B cell (primary cell): ENCODE measurements at regions not wholly inside any gene's neighbourhood (a gene's known extent, or its start where the extent isn't known, plus 50 kb on each side); places are given as distances from the start of the nearest gene placed in this dataset.
"Not testable (repeated sequence)": the region's sequence is repeated elsewhere in the genome, so short reads cannot be mapped to it uniquely, and the experiment has no call there.

Experiments
- ATAC-seq: fragments of 200-7000 bp; cut with Tn5 transposase; one replicate; pipeline ENCODE4 v1.10.0; 2021; ENCODE audit warnings: low read depth, mild to moderate bottlenecking, moderate number of reproducible peaks, moderate library complexity
- CTCF ChIA-PET: fragments of 350-600 bp; sonication (Branson Sonifier 250); formaldehyde crosslinking; loops from one replicate; lab custom pipeline; 2021; ENCODE audit warnings: antibody characterized with exemption, inconsistent platforms; lab: Charles Lee
- POLR2A ChIA-PET: fragments of 350-600 bp; sonication (Branson Sonifier 250); formaldehyde crosslinking; loops from one replicate; lab custom pipeline; 2021; ENCODE audit warnings: antibody characterized with exemption; lab: Charles Lee
- DNase-seq: peaks from one replicate; pipeline ENCODE4 v3.0.0; 2013
- H2AFZ ChIP-seq: 2 replicates; pipeline ENCODE4 v1.6.1; 2012; ENCODE audit warnings: mild to moderate bottlenecking, low read depth, low read length; ENCODE audit not compliant: insufficient read depth, poor library complexity, severe bottlenecking
- H3K27ac ChIP-seq, 2 donors: 1 replicate in 1 of 2; 2 replicates in 1 of 2; pipeline ENCODE4 v1.5.1; 2012 to 2013; ENCODE audit warnings: low read length in 2 of 2, mild to moderate bottlenecking in 2 of 2, moderate library complexity in 1 of 2
- H3K27me3 ChIP-seq, 4 experiments: fragments of 200-600 bp in 1 of 4; sonication (generic) in 1 of 4; replicated peaks in 1 of 4; 1 replicate in 2 of 4; 2 replicates in 2 of 4; pipeline versions ENCODE4 v1.6.1 to v1.7.0; 2013 to 2016; ENCODE audit warnings: low read length in 3 of 4, mild to moderate bottlenecking in 2 of 4, mixed read lengths in 1 of 4, moderate library complexity in 1 of 4; ENCODE audit not compliant: insufficient read depth in 4 of 4, control insufficient read depth in 3 of 4; ENCODE audit errors: control extremely low read depth in 1 of 4
- H3K36me3 ChIP-seq, 2 experiments: replicated peaks in 1 of 2; 1 replicate in 1 of 2; 2 replicates in 1 of 2; pipeline versions ENCODE4 v1.6.1 to v1.7.1; 2013; ENCODE audit warnings: low read length in 1 of 2; ENCODE audit not compliant: insufficient read depth in 2 of 2, control insufficient read depth in 1 of 2; ENCODE audit errors: control extremely low read depth in 1 of 2, extremely low read depth in 1 of 2
- H3K4me1 ChIP-seq, 2 donors: fragments of 200-600 bp in 1 of 2; sonication (generic) in 1 of 2; 1 replicate in 1 of 2; 2 replicates in 1 of 2; pipeline versions ENCODE4 v1.5.1 to v1.6.1; 2013 to 2017; ENCODE audit warnings: low read length in 2 of 2; ENCODE audit not compliant: control insufficient read depth in 2 of 2, insufficient read depth in 2 of 2
- H3K4me2 ChIP-seq: replicated peaks from 2 replicates; pipeline ENCODE3; 2012; ENCODE audit warnings: mild to moderate bottlenecking, low read depth, low read length; ENCODE audit not compliant: poor library complexity, severe bottlenecking
- H3K4me3 ChIP-seq, 5 experiments: fragments of 200-600 bp in 1 of 5; sonication (generic) in 1 of 5; 1 replicate in 3 of 5; 2 replicates in 2 of 5; pipeline versions ENCODE4 v1.5.1 to v1.7.0; 2011 to 2016; ENCODE audit warnings: low read length in 4 of 5, mild to moderate bottlenecking in 4 of 5, low read depth in 2 of 5, control low read depth in 1 of 5, moderate library complexity in 1 of 5; ENCODE audit not compliant: insufficient read depth in 1 of 5; ENCODE audit errors: control extremely low read depth in 1 of 5, extremely low read depth in 1 of 5
- H3K79me2 ChIP-seq: fragments of 200-600 bp; sonication (generic); one replicate; pipeline ENCODE4 v1.6.0; 2016; ENCODE audit warnings: low read length; ENCODE audit not compliant: control insufficient read depth, insufficient read depth
- H3K9ac ChIP-seq: fragments of 200-600 bp; sonication (generic); 2 replicates; pipeline ENCODE4 v1.6.1; 2017; ENCODE audit warnings: mild to moderate bottlenecking, low read length, moderate library complexity
- H3K9me3 ChIP-seq, 3 donors: one replicate each; pipeline versions ENCODE4 v1.6.1 to v1.7.1; 2013; ENCODE audit warnings: low read length in 2 of 3; ENCODE audit not compliant: control insufficient read depth in 2 of 3, insufficient read depth in 1 of 3; ENCODE audit errors: control extremely low read depth in 1 of 3
- H4K20me1 ChIP-seq: 2 replicates; pipeline ENCODE4 v1.6.0; 2012; ENCODE audit warnings: mild to moderate bottlenecking, low read length; ENCODE audit not compliant: insufficient read depth, control insufficient read depth, poor library complexity, severe bottlenecking
- H3K27ac Mint-ChIP-seq: one replicate; pipeline ENCODE4 v1.8.0; 2021; ENCODE audit warnings: mixed read lengths
- H3K27me3 Mint-ChIP-seq: one replicate; pipeline ENCODE4 v1.8.0; 2021; ENCODE audit warnings: mixed read lengths
- H3K4me1 Mint-ChIP-seq: one replicate; pipeline ENCODE4 v1.8.0; 2021; ENCODE audit warnings: mixed read lengths
- H3K4me3 Mint-ChIP-seq: one replicate; pipeline ENCODE4 v1.8.0; 2021; ENCODE audit warnings: mixed read lengths
- H3K9me3 Mint-ChIP-seq: one replicate; pipeline ENCODE4 v1.8.0; 2022; ENCODE audit warnings: mixed read lengths; ENCODE audit not compliant: insufficient read depth
- EZH2 ChIP-seq: IDR thresholded peaks from 2 replicates; pipeline ENCODE4 v1.6.1; 2012; ENCODE audit warnings: borderline replicate concordance, low read depth, mild to moderate bottlenecking, moderate library complexity, low read length; ENCODE audit not compliant: insufficient read depth, poor library complexity, severe bottlenecking
- WGBS: methylation state at CpG from one replicate; pipeline ENCODE4 v1.1.5; 2013; ENCODE audit warnings: missing lambda C conversion rate; ENCODE audit not compliant: insufficient coverage; 5-methylcytosine and 5-hydroxymethylcytosine counted together
- intact Hi-C: fragments of 100-400 bp; cut with micrococcal nuclease; formaldehyde crosslinking; loops from one replicate; pipeline ENCODE4 v1.10.0; 2022
- TF ChIP-seq, protein P1 (sequence below): fragments of 200-600 bp; IDR thresholded peaks from one replicate; pipeline ENCODE4 v1.8.0; 2022; ENCODE audit warnings: antibody characterized with exemption, mild to moderate bottlenecking

DNA sequence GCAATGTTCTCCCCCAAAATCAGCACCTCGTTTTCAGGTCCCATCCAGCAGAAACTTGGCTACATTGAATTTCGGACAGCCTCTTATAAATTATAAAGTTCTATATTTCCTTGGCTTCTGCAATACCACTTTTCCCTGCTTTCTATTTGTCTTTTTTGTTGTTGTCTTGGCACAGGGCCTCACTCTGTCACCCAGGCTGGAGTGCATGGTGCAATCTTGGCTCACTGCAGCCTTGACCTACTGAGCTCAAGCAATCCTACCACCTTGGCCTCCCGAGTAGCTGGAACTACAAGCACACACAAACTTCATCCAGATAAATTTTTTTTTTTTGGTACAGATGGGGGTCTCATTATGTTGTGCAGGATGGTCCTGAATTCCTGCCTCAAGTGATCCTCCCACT lies 55.3 kb upstream of the HECW1 start:
- Mint-ChIP-seq H3K27me3 (peaks cover 8% of the 10 kb centered on the region), H3K4me1 (peaks cover 14% of the 10 kb centered on the region), H3K27ac (no peak overlapping the region), H3K4me3 (no peak overlapping the region), H3K9me3 (no peaks in the 10 kb centered on the region)
- ATAC-seq (no peak), DNase-seq (no peak)
- H3K79me2 ChIP-seq = no peaks in the 10 kb centered on the region
- peaks cover 3 to 4% of the 10 kb centered on the region in 2 donors for H3K4me1 ChIP-seq
- H4K20me1 ChIP-seq = no peaks in the 10 kb centered on the region
- H3K27me3 ChIP-seq = no peaks in the 10 kb centered on the region
- no peaks in the 10 kb centered on the region for H3K36me3 ChIP-seq
- no peak overlapping the region for H2AFZ ChIP-seq
- no peak overlapping the region for H3K4me2 ChIP-seq
- POLR2A ChIA-PET = no interaction called here
- intact Hi-C loops = no loop called here
- WGBS = 90% methylated on average over 2 of the region's 3 CpGs
- no peaks in the 10 kb centered on the region for H3K9me3 ChIP-seq
- no peak for TF ChIP-seq EZH2
- TF ChIP-seq, protein P1, sequence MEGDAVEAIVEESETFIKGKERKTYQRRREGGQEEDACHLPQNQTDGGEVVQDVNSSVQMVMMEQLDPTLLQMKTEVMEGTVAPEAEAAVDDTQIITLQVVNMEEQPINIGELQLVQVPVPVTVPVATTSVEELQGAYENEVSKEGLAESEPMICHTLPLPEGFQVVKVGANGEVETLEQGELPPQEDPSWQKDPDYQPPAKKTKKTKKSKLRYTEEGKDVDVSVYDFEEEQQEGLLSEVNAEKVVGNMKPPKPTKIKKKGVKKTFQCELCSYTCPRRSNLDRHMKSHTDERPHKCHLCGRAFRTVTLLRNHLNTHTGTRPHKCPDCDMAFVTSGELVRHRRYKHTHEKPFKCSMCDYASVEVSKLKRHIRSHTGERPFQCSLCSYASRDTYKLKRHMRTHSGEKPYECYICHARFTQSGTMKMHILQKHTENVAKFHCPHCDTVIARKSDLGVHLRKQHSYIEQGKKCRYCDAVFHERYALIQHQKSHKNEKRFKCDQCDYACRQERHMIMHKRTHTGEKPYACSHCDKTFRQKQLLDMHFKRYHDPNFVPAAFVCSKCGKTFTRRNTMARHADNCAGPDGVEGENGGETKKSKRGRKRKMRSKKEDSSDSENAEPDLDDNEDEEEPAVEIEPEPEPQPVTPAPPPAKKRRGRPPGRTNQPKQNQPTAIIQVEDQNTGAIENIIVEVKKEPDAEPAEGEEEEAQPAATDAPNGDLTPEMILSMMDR = no peak
- H3K4me3 ChIP-seq = no peak overlapping the region
- CTCF ChIA-PET = no interaction called here
- no peak overlapping the region for H3K9ac ChIP-seq
- no peak overlapping the region for H3K27ac ChIP-seq

DNA sequence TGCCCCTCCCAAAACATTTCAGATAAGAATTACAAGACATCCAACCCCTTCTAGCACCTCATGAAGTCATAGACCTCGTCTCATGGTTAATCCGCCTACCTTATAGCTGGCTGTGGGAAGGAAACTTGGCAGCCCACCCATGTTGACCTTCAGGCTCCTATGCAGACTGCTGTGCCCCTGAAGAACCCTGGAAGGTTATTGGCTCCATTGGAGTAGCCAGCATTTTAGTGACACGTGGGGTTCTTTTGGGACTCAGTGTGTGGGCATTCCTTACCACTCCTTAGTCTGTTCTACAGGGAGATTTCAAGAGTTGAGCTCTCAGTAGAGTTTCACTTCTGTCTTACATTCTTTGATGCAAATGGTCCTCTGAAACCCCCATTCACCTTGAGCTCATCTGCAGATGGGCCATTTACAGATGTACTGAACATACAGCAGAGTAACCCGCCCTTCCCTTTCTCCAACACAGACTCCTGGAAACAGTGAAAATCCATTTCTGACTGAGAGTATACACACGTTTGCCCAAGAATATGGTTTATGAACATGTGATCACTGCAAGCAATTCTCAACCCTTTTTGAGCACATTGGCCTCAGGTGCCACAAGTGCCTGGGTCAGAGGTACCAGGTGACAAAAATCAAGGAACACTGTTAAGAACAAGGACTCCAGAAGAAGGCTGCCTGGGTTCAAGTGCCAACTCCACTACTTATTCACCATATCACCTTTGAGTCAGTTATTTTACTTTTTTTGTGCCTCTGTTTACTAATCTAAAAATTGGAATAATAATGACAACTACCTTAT lies 54.0 kb upstream of the HECW1 start:
- peaks cover 8% of the 10 kb centered on the region for H3K27me3 Mint-ChIP-seq
- POLR2A ChIA-PET = no interaction called here
- CTCF ChIA-PET = interaction anchor here (0.6 kb wide), 1 partner anchor 125 kb away, joined by 3 read pairs; no protein-coding TSS in a partner anchor
- no peaks in the 10 kb centered on the region for H3K79me2 ChIP-seq
- no peak overlapping the region for H3K4me3 ChIP-seq
- no peak for TF ChIP-seq EZH2
- TF ChIP-seq, protein P1 = no peak
- H3K27ac ChIP-seq = peak overlapping the region in 1 of 2 donors; percentile 36
- no peak overlapping the region for H2AFZ ChIP-seq
- H3K4me3 Mint-ChIP-seq = no peak overlapping the region
- H3K9ac ChIP-seq = no peak overlapping the region
- DNase-seq = no peak
- H3K36me3 ChIP-seq = no peaks in the 10 kb centered on the region
- H3K9me3 Mint-ChIP-seq = no peaks in the 10 kb centered on the region
- H3K27me3 ChIP-seq = no peaks in the 10 kb centered on the region
- H3K9me3 ChIP-seq = no peaks in the 10 kb centered on the region
- no peak overlapping the region for H3K4me2 ChIP-seq
- peaks cover 3 to 4% of the 10 kb centered on the region in 2 donors for H3K4me1 ChIP-seq
- H4K20me1 ChIP-seq = no peaks in the 10 kb centered on the region
- H3K4me1 Mint-ChIP-seq = peaks cover 14% of the 10 kb centered on the region
- ATAC-seq = no peak
- H3K27ac Mint-ChIP-seq = no peak overlapping the region
- intact Hi-C loops = no loop called here
- WGBS = 82% methylated on average over 4 of the region's 5 CpGs

DNA sequence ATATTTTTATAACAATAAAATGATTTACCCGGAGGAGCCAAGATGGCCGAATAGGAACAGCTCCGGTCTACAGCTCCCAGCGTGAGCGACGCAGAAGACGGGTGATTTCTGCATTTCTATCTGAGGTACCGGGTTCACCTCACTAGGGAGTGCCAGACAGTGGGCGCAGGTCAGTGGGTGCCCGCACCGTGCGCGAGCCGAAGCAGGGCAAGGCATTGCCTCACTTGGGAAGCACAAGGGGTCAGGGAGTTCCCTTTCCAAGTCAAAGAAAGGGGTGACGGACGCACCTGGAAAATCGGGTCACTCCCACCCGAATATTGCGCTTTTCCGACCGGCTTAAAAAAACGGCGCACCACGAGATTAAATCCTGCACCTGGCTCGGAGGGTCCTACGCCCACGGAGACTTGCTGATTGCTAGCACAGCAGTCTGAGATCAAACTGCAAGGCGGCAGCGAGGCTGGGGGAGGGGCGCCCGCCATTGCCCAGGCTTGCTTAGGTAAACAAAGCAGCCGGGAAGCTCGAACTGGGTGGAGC lies 53.3 kb upstream of the HECW1 start:
- H3K9me3 ChIP-seq, H3K9me3 Mint-ChIP-seq, H3K27ac Mint-ChIP-seq, H3K4me2 ChIP-seq, H3K27me3 ChIP-seq, H3K4me3 ChIP-seq, H3K36me3 ChIP-seq, H3K4me1 ChIP-seq, intact Hi-C loops, H2AFZ ChIP-seq, POLR2A ChIA-PET, H4K20me1 ChIP-seq, H3K79me2 ChIP-seq, DNase-seq, CTCF ChIA-PET, H3K27me3 Mint-ChIP-seq, ATAC-seq, H3K9ac ChIP-seq, H3K4me3 Mint-ChIP-seq: not testable (repeated sequence)
- WGBS = 75% methylated on average over 6 of the region's 33 CpGs
- peak overlapping the region in 1 of 2 donors; percentile 36 for H3K27ac ChIP-seq
- peaks cover 14% of the 10 kb centered on the region for H3K4me1 Mint-ChIP-seq
